Endometrium (tissue), 2 donors: ENCODE measurements at regions not wholly inside any gene's neighbourhood (a gene's known extent, or its start where the extent isn't known, plus 50 kb on each side); places are given as distances from the start of the nearest gene placed in this dataset.
"Not testable (repeated sequence)": the region's sequence is repeated elsewhere in the genome, so short reads cannot be mapped to it uniquely, and the experiment has no call there.

Experiments used
- FAIRE-seq: peaks from 2 replicates; lab custom pipeline; 2012; peaks lifted over from hg19 to GRCh38; lab: Jason Lieb, UNC
- donor health status: control.
- donor health status: control.

DNA sequence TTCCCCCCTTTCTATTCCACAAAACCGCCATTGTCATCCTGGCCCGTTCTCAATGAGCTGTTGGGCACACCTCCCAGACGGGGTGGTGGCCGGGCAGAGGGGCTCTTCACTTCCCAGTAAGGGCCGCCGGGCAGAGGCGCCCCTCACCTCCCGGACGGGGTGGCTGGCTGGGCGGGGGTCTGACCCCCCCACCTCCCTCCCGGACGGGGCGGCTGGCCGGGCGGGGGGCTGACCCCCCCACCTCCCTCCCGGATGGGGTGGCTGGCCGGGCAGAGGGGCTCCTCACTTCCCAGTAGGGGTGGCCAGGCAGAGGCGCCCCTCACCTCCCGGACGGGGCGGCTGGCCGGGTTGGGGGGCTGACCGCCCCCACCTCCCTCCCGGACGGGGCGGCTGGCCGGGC lies 363.6 kb upstream of the UMPS start:
- FAIRE-seq = not testable (repeated sequence)

GRCh38 chr3:124372775-124373174 lies 357.5 kb upstream of the UMPS start:
- FAIRE-seq = no peak

- no peak for FAIRE-seq
These were observed 356.7 kb upstream of the UMPS start for GRCh38 chr3:124373524-124373923.

DNA sequence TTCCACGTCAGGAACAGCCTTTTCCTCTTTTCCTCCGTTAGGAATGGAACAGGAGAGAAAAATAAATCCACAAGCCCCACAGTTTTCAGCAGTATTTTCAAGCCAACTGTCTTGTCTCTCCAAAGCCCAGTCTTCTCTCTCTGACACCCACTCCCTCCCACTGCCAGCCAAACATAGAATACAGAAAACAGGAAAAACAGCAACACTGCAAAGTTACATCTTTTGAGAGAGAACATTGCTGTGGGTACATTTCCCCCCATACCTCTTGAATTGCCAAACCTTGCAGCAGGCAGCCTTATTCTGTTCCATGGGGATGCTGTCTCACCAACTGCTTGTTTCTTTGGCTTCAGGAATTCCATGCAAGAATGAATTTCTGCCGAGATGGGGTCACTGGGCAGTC lies 355.7 kb upstream of the UMPS start:
- FAIRE-seq = no peak

DNA sequence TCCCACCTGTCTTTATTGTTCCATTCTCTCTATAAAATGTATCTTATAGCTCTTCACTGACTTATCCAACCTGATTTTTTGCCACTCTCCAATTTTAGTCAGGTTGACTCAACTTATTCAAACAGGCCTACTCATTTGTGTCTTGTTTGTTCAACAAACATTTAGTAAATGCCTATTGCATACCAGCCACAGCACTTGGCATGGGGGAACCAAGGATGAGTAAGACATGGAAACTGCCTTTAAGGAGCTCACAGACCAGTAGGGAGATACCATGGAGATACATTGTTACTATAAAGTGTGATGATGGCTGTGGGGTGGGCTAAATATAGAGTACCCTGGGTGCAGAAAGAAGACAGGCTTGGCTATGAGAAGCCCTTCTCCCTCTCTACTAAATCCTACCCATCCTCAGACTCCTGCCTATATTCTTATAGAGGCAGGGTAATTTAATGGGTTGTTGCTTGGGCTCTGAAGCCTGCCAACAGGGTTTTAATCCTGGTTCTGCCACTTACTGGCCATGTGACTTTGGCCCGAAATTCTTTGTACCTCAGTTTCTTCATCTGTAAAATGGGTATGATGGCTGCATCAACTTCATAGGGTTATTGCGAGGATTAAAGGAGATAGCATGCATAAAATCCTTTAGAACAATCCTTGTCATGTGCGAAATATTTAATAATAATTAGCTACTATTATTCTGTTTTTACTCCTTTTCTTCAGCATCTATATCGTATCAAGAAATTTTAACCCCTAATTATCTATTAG lies 348.5 kb upstream of the UMPS start:
- no peak for FAIRE-seq

DNA sequence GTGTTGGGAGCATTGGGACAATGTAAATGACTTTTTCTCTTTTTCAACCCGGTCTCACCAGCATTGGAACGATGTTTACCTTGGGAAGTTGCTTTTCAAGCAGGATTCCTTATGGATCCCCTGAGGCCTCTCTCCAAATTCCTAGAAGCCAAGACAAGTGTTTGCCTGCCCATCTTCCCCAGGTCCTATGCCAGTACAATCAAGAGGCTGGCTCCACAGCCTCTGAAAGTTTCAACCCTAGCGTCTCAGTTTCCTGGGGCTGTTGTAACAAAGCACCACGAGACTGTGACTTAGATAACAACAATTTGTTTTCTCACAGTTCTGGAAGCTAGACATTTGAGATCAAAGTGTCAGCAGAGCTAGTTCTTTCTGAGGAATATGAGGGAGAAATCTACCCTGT lies 347.2 kb upstream of the UMPS start:
- FAIRE-seq = no peak

DNA sequence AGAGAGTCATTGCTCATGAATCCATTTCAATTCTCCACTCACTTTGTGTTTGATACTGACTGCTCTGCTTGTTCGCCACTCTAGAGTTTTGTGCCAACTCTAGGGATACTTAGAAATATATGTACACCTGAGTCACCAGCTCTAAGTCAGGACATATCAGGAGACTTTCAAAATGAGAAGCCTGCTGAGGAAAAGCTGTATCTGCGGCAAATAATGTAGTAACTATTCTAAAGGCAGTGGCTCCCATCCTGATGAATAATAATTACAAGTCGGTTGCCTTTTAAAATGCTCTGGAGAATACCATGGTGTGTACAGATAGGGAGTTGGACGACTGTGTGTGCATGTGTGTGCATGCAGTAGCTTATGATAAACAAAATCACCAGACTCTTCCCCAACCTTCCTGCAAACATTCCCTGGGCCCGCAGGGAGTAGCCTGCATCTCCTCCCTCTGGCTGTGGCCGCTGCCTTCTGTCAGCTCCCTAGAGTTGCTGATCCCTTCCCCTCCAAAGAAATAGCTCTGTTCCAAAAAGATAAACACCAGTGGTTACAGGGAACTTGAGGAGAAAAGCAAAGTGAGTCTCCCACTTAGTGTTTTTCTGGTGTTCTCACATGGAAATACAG lies 346.3 kb upstream of the UMPS start:
- no peak for FAIRE-seq

DNA sequence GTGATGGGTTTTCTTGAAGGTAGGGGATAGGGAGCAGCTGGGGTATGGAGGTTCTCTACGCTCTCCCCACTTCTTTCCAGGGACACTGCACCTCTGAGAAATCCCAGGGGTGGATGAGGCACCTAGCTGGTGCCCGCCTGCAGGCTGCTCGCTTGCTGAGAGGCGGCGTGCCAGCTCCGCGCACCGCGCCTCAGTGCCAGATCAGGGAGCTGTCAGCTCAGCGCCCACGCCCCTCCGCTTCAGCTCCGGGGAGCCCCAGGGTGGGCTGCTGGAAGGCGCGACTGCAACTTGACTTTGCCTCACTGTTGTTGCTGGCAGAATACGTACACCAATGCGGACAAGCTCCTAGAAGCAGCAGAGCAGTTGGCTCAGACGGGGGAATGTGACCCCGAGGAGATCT lies 345.7 kb upstream of the UMPS start:
- FAIRE-seq = no peak

- no peak for FAIRE-seq
These were observed 344.3 kb upstream of the UMPS start for GRCh38 chr3:124385996-124386395.

DNA sequence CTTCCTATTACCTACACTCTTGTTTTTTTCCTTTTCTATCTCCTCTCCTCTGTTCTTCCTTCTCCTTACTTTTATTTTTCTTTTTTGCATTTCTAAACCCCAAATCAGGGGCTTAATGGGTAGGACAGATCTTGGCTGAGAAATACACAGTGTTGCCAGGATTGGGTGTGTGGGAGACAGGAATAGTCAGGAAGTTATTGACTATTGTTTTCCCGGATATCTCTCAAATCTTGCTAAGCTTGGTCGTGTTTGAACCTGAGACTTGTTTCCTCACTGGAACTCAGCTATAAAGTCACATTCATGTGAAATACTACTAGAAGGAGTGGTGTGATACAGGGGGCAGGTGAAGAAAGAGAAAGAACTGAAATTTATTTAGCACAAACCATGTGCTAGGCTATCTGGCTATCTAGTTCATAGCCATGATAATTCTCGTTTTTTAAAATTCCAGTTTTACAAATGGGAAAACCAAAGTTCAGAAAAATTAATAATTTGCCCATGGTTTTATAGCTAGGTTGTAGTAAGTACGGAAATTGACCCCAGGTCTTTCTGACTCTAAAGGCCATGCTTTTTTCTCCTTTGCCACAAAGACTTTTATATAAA lies 343.2 kb upstream of the UMPS start:
- no peak for FAIRE-seq

GRCh38 chr3:124391774-124392173 lies 338.5 kb upstream of the UMPS start:
- no peak for FAIRE-seq

- FAIRE-seq = no peak
These were observed 336.9 kb upstream of the UMPS start for GRCh38 chr3:124393340-124393739.

- FAIRE-seq = peak; percentile 23
These were observed 335.1 kb upstream of the UMPS start for GRCh38 chr3:124395162-124395561.

- FAIRE-seq = no peak
These were observed 334.5 kb upstream of the UMPS start for GRCh38 chr3:124395584-124396338.

GRCh38 chr3:124396339-124396950 lies 333.8 kb upstream of the UMPS start:
- no peak for FAIRE-seq

GRCh38 chr3:124397088-124397487 lies 333.2 kb upstream of the UMPS start:
- FAIRE-seq = no peak

DNA sequence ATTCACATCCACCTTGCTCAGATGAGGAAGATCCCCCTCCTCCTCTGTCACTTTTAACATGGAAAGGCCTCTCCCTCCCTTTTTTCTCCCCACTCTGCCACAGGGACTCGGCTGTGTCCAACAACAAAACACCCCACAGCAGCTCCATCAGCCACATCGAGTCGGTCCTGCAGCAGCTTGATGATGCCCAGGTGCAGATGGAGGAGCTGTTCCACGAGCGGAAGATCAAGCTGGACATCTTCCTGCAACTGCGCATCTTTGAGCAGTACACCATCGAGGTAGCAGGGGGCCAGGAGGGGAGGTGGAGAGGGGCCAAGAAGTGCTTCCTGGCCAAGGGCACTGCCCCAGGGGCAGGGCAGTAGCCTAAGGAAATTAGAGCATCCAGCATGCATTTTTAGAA lies 331.7 kb upstream of the UMPS start:
- FAIRE-seq = no peak

GRCh38 chr3:124401843-124402242 lies 328.4 kb upstream of the UMPS start:
- FAIRE-seq = no peak

- no peak for FAIRE-seq
These were observed 327.5 kb upstream of the UMPS start for GRCh38 chr3:124402791-124403190.

GRCh38 chr3:124404621-124405020 lies 325.6 kb upstream of the UMPS start:
- FAIRE-seq = no peak

GRCh38 chr3:124407260-124407659 lies 323.0 kb upstream of the UMPS start:
- FAIRE-seq = no peak

- FAIRE-seq = no peak
These were observed 320.5 kb upstream of the UMPS start for GRCh38 chr3:124409650-124410275.
